A549 (cell line): ENCODE measurements at regions not wholly inside any gene's neighbourhood (a gene's known extent, or its start where the extent isn't known, plus 50 kb on each side); places are given as distances from the start of the nearest gene placed in this dataset.

Experiments
- CTCF ChIP-seq: fragments of >200 bp; sonication (Bioruptor Twin); formaldehyde crosslinking; IDR thresholded peaks from 3 replicates; pipeline ENCODE4 v1.5.1; 2016
- JUN ChIP-seq, 2 experiments: fragments of >200 bp; sonication (Bioruptor Twin); formaldehyde crosslinking; IDR thresholded peaks; 2 replicates in 1 of 2; 3 replicates in 1 of 2; pipeline ENCODE4 v1.6.1; 2016 to 2017
- MAZ ChIP-seq: fragments of 150-350 bp; IDR thresholded peaks from 2 replicates; pipeline ENCODE4 v1.6.1; 2014; ENCODE audit warnings: antibody characterized with exemption, low read depth, low read length, borderline replicate concordance
- NR3C1 ChIP-seq: fragments of >200 bp; sonication (Bioruptor Twin); formaldehyde crosslinking; IDR thresholded peaks from 3 replicates; pipeline ENCODE4 v1.6.1; 2017
- PBX3 ChIP-seq: IDR thresholded peaks from 2 replicates; pipeline ENCODE4 v1.6.1; 2012
- POLR2A ChIP-seq: IDR thresholded peaks from 2 replicates; pipeline ENCODE4 v1.6.1; 2012; ENCODE audit warnings: mild to moderate bottlenecking, low read length
- RAD21 ChIP-seq, 2 experiments: fragments of >200 bp in 1 of 2; sonication (Bioruptor Twin) in 1 of 2; formaldehyde crosslinking in 1 of 2; IDR thresholded peaks in 1 of 2; conservative IDR thresholded peaks in 1 of 2; 2 replicates in 1 of 2; 3 replicates in 1 of 2; pipeline ENCODE4 v1.6.1; 2012 to 2018; ENCODE audit warnings: inconsistent platforms in 1 of 2
- REST ChIP-seq: fragments of 200-600 bp; sonication (generic); IDR thresholded peaks from 2 replicates; pipeline ENCODE4 v1.6.1; 2016; ENCODE audit warnings: antibody characterized with exemption, mild to moderate bottlenecking, moderate library complexity
- ZSCAN20 ChIP-seq: fragments of 250-450 bp; sonication (Bioruptor Pico); IDR thresholded peaks from 2 replicates; pipeline ENCODE4 v1.8.0; 2022; ENCODE audit warnings: mild to moderate bottlenecking, moderate library complexity

GRCh38 chr7:65475734-65476319 lies 102.2 kb downstream of the ZNF92 start:
- TF ChIP-seq REST (no peak), ZSCAN20 (CRISPR knock-in tag) (no peak), RAD21 (conservative IDR thresholded peaks at IDR 0.05 in 1 of 2, IDR thresholded peaks at IDR 0.05 in 1 of 2) (no peak), CTCF (no peak), JUN (IDR thresholded peaks at IDR 0.05) (no peak), POLR2A (no peak), MAZ (no peak), PBX3 (no peak), NR3C1 (no peak)
